ENCODE measurements at regions not wholly inside any gene's neighbourhood (a gene's known extent, or its start where the extent isn't known, plus 50 kb on each side); places are given as distances from the start of the nearest gene placed in this dataset.

DNA sequence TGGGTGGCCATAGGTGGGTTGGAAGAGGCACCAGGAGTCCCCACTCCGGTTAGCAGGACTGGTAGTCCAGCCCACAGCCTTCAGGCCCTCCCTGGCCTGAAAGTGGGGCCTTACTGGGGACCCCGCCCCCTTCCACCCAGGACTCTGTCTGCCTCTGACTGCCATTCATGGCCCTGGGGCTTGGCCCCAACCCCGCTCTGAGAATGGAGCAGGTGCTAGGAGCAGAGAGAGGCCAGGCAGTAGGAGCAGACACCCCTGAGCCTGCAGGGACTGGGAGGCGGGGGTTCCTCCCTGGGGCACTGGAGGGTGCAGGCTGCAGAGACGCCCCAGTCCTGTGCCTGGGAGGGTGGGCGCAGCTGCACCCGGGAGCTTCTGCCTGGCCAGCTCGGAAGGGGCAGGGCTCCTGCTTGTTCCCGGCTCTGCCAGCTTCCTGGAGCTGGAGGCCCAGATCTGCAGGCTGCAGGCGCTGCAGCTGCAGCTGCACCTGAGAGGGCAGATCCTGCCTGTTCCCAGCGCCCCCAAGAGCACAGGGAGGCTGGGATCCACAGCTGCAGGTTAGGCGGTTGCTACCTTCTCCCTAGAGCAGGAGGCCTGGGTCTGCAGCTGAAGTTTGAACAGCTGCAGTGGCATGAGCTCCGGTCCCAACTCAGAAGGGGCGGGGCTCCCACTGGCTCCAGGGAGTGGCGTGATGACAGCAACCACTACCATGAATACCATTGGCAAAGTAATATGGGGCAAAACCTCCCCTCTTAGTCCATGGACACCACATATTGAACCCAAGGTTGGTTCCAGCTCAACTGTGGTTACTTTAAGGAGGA is 194.7 kb downstream of the SQOR start:
- TF ChIP-seq, protein P1, sequence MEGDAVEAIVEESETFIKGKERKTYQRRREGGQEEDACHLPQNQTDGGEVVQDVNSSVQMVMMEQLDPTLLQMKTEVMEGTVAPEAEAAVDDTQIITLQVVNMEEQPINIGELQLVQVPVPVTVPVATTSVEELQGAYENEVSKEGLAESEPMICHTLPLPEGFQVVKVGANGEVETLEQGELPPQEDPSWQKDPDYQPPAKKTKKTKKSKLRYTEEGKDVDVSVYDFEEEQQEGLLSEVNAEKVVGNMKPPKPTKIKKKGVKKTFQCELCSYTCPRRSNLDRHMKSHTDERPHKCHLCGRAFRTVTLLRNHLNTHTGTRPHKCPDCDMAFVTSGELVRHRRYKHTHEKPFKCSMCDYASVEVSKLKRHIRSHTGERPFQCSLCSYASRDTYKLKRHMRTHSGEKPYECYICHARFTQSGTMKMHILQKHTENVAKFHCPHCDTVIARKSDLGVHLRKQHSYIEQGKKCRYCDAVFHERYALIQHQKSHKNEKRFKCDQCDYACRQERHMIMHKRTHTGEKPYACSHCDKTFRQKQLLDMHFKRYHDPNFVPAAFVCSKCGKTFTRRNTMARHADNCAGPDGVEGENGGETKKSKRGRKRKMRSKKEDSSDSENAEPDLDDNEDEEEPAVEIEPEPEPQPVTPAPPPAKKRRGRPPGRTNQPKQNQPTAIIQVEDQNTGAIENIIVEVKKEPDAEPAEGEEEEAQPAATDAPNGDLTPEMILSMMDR (IDR thresholded peaks at IDR 0.05 in 2 of 3, conservative IDR thresholded peaks at IDR 0.05 in 1 of 3; ENCODE audit: borderline replicate concordance in 1 of 3, insufficient read depth in 1 of 3, low read depth in 2 of 3, low read length in 2 of 3) = no peak
- TF ChIP-seq CEBPB (IDR thresholded peaks at IDR 0.05; ENCODE audit: low read depth) (no peak), POLR2A (IDR thresholded peaks at IDR 0.05; ENCODE audit: borderline replicate concordance, extremely low read depth, insufficient read depth, insufficient read length) (no peak), SP1 (IDR thresholded peaks at IDR 0.05; ENCODE audit: low read depth) (no peak), CBX3 (IDR thresholded peaks at IDR 0.05; ENCODE audit: low read depth) (no peak), EZH2 (IDR thresholded peaks at IDR 0.05) (no peak), POLR2AphosphoS5 (IDR thresholded peaks at IDR 0.05; ENCODE audit: low read depth, low read length) (no peak)
- TF ChIP-seq, protein P2, sequence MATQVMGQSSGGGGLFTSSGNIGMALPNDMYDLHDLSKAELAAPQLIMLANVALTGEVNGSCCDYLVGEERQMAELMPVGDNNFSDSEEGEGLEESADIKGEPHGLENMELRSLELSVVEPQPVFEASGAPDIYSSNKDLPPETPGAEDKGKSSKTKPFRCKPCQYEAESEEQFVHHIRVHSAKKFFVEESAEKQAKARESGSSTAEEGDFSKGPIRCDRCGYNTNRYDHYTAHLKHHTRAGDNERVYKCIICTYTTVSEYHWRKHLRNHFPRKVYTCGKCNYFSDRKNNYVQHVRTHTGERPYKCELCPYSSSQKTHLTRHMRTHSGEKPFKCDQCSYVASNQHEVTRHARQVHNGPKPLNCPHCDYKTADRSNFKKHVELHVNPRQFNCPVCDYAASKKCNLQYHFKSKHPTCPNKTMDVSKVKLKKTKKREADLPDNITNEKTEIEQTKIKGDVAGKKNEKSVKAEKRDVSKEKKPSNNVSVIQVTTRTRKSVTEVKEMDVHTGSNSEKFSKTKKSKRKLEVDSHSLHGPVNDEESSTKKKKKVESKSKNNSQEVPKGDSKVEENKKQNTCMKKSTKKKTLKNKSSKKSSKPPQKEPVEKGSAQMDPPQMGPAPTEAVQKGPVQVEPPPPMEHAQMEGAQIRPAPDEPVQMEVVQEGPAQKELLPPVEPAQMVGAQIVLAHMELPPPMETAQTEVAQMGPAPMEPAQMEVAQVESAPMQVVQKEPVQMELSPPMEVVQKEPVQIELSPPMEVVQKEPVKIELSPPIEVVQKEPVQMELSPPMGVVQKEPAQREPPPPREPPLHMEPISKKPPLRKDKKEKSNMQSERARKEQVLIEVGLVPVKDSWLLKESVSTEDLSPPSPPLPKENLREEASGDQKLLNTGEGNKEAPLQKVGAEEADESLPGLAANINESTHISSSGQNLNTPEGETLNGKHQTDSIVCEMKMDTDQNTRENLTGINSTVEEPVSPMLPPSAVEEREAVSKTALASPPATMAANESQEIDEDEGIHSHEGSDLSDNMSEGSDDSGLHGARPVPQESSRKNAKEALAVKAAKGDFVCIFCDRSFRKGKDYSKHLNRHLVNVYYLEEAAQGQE (IDR thresholded peaks at IDR 0.05; ENCODE audit: low read depth) = no peak
- TF ChIP-seq, protein P3, sequence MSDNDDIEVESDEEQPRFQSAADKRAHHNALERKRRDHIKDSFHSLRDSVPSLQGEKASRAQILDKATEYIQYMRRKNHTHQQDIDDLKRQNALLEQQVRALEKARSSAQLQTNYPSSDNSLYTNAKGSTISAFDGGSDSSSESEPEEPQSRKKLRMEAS (IDR thresholded peaks at IDR 0.05) = no peak
- TF ChIP-seq, protein P4, sequence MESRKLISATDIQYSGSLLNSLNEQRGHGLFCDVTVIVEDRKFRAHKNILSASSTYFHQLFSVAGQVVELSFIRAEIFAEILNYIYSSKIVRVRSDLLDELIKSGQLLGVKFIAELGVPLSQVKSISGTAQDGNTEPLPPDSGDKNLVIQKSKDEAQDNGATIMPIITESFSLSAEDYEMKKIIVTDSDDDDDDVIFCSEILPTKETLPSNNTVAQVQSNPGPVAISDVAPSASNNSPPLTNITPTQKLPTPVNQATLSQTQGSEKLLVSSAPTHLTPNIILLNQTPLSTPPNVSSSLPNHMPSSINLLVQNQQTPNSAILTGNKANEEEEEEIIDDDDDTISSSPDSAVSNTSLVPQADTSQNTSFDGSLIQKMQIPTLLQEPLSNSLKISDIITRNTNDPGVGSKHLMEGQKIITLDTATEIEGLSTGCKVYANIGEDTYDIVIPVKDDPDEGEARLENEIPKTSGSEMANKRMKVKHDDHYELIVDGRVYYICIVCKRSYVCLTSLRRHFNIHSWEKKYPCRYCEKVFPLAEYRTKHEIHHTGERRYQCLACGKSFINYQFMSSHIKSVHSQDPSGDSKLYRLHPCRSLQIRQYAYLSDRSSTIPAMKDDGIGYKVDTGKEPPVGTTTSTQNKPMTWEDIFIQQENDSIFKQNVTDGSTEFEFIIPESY (IDR thresholded peaks at IDR 0.05; ENCODE audit: extremely low read depth, insufficient replicate concordance, low read length) = no peak

Data from HCT116 (cell line).